ENCODE measurements at regions not wholly inside any gene's neighbourhood (a gene's known extent, or its start where the extent isn't known, plus 50 kb on each side); places are given as distances from the start of the nearest gene placed in this dataset.
"Not testable (repeated sequence)": the region's sequence is repeated elsewhere in the genome, so short reads cannot be mapped to it uniquely, and the experiment has no call there.

DNA sequence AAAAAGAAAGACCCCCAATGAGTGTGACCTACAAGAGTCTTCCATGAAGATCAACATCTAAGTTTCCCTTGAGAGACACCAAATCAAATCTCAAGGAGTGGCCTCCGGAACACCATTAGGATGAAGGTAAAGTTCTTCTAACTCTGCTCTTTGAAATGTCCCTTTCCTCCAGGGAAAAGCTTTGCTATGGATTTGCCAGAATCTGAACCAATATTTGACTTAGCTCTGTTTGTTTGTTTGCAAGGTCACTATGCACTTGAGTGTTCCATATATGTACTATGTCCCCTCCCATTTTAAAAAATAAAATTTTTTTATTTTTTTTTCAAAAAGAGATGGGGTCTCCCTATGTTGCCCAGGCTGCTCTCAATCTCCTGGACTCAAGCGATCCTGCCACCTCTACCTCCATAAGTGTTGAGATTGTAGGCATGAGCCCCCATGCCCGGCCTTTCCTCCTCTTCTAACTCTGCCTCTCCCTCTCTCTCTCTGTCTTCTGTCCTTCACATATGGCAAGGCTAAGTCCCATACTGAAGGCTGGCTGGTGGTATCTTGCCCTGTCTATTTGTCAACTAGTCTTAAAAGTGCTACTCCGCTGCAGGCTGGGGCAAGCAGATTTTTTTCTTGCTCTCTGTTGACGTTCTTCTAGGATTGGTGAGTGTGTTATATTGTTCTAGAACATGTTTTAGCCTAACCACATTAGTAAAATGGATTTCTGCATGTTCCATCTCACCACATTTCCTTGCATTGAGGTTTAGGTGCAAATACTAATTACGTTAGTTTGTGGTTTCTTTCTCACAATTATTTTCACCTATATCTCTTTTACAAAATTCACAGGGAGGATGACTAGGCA, 276.7 kb upstream of the DYNLRB2 start:
- DNase-seq, result peak in 1 of 3 donors; percentile 2
- Mint-ChIP-seq H3K27me3 (ENCODE audit: low read depth in 3 of 3) (peaks cover 4 to 6% (median 6%) of the 10 kb centered on the region in 3 donors), H3K9me3 (peaks cover 0 to 3% (median 0%) of the 10 kb centered on the region in 6 donors), H3K4me1 (peaks cover 3 to 5% of the 10 kb centered on the region in 2 donors), H3K4me3 (no peak overlapping the region), H3K27ac (no peak overlapping the region), H3K36me3 (no peaks in the 10 kb centered on the region)

DNA sequence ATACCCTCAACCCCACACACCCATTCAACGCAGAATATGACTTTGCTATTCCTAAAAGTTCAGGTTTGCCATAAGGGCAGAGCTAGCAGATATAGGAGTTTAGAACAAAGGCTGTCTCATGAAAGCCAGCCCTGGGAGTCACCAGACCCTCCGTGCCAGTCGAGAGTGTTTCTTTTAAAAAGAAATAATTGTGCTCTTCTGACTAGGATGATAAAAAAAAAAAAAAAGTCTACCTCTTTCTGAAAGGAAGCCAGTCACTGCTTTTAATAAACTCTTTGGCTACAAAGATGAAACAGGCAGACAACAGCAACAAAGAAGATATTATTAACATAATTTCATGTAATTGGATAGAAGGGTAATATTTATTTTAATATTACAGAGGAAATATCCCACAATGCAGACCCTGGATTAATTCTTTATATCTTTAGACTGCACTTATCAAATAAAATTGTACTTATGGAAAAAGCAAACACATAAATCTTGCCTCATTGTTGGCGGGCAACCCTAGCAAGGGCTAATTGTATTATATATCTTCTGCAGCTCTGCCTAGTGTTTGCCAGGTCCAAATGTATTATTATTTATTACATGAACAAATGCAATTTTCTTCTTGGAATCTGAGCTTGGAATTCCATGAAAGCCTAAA, 277.5 kb upstream of the DYNLRB2 start:
- no peak for DNase-seq
- Mint-ChIP-seq H3K27ac (no peak overlapping the region), H3K4me1 (peaks cover 3 to 5% of the 10 kb centered on the region in 2 donors)

DNA sequence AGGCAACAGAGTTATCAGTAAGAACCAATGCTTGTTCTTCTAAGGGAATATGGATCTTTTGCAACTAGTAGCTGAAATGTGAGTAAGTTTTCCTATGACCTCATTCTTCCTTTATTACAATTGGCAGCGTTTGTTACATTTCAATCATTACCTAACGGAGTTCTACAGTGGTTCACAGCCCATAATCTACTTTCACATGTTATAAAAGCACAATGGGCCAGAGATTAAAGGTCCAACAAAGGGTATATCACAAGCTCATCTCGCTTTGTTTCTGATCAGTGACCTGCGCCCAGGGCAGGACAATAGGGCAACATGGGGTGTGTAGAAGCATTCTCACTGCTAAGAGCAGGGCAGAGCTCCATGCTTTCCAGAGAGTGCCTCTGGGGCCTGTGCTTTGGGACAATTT, 279.9 kb upstream of the DYNLRB2 start:
- peaks cover 2 to 6% (median 5%) of the 10 kb centered on the region in 3 donors for H3K27me3 Mint-ChIP-seq (ENCODE audit: low read depth in 3 of 3)
- H3K4me3 Mint-ChIP-seq, result no peak overlapping the region
- DNase-seq, result no peak
- H3K4me1 Mint-ChIP-seq, result peaks cover 3 to 5% of the 10 kb centered on the region in 2 donors
- no peak overlapping the region for H3K27ac Mint-ChIP-seq
- H3K9me3 Mint-ChIP-seq, result peaks cover 0 to 4% (median 0%) of the 10 kb centered on the region in 6 donors
- no peaks in the 10 kb centered on the region for H3K36me3 Mint-ChIP-seq

More for the DNA sequence above, 277.5 kb upstream of the DYNLRB2 start:
- H3K4me3 Mint-ChIP-seq, result no peak overlapping the region
- H3K9me3 Mint-ChIP-seq, result peaks cover 0 to 3% (median 0%) of the 10 kb centered on the region in 6 donors
- peaks cover 4 to 6% (median 6%) of the 10 kb centered on the region in 3 donors for H3K27me3 Mint-ChIP-seq (ENCODE audit: low read depth in 3 of 3)
- H3K36me3 Mint-ChIP-seq, result no peaks in the 10 kb centered on the region

DNA sequence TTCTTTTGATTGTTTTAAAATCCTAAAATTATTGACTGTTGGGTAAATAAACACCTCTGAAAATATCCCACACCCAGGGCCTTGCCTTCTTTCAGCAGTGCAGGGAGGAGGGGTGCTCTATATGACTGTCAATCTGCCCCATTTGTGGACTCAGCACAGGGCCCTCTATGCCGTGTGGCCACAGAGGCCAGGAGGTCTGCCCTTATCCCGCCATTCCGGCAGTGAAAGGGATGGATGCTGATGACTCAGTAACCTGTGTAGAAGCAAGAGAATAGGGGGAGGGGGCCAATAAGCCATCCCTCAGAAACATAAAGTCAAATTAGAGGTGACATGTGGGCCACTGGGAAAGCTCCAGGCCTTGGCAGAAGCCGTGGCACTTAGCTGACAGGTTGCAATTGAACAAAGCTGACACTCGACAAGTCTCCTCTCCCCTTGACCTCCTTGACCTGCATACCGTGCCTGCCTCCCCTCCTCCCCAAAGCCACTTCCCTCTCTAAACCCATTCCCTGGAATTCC, 281.4 kb upstream of the DYNLRB2 start:
- peaks cover 2 to 4% of the 10 kb centered on the region in 2 donors for H3K4me1 Mint-ChIP-seq
- H3K36me3 Mint-ChIP-seq, result no peaks in the 10 kb centered on the region
- H3K27me3 Mint-ChIP-seq (ENCODE audit: low read depth in 3 of 3), result peaks cover 3 to 6% (median 5%) of the 10 kb centered on the region in 3 donors
- H3K4me3 Mint-ChIP-seq, result no peak overlapping the region
- no peak overlapping the region for H3K27ac Mint-ChIP-seq
- no peak for DNase-seq
- H3K9me3 Mint-ChIP-seq, result peaks cover 0 to 4% (median 0%) of the 10 kb centered on the region in 6 donors

DNA sequence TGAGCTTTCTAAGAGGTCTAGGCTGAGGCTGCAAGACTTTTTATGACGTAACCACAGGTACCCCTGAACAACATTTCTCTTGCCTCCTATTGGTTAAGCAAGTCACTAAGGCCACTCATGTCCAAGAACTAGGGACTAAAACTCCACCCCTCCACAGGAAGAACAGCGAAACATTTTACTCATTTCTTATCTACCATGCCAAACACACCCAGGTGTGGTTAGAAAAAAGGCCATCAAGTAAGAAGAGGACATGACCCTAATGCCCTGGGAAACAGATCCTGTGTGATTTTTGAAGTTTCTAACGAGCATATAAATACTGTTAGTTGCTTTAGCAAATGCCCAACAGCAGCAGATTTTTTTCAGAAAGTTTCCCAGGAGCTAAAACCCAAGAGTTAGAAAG, 282.4 kb upstream of the DYNLRB2 start:
- no peaks in the 10 kb centered on the region for H3K36me3 Mint-ChIP-seq
- H3K27ac Mint-ChIP-seq, result no peak overlapping the region
- DNase-seq, result no peak
- H3K27me3 Mint-ChIP-seq (ENCODE audit: low read depth in 3 of 3), result peaks cover 2 to 6% (median 3%) of the 10 kb centered on the region in 3 donors
- H3K9me3 Mint-ChIP-seq, result peaks cover 0 to 4% (median 0%) of the 10 kb centered on the region in 6 donors
- no peaks in the 10 kb centered on the region for H3K4me1 Mint-ChIP-seq
- no peak overlapping the region for H3K4me3 Mint-ChIP-seq

DNA sequence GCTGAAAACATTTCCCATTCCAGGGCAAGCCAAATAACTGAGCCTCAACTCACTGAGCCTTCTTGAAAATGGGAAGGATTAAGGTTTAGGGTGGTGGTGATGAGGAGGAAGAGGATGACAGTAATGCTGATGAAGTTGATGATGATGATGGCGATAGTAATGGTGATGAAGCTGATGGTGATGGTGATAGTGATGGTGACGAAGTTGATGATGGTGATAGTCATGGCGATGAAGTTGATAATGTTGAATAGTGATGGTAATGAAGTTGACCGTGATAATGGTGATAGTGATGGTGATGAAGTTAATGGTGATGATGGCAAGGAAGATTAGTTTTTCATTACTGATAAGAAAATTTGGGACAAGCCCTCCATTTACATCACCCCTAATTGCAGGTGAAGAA, 285.8 kb upstream of the DYNLRB2 start:
- peaks cover 0 to 3% (median 0%) of the 10 kb centered on the region in 6 donors for H3K9me3 Mint-ChIP-seq
- H3K4me1 Mint-ChIP-seq, result no peaks in the 10 kb centered on the region
- no peak for DNase-seq

DNA sequence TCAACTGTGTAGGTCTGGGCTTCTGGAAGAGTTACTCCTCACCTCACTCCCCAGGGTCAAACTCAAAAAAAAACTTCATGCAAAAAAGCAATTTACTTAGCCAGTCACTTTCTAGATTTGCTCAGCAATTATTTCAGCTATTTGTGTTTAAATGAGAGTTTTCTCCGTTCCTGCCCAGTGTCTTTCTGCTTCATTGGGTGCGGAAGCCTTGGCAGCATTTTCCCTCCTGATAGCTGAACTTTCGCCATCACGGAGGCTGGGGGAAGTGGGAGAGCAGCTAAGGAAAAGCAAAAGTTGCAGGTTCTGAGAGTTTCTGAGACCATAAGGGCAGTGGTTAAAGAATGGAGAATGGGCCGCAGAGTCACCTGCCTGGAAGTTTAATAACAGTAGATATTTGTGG, 287.1 kb upstream of the DYNLRB2 start:
- no peaks in the 10 kb centered on the region for H3K4me1 Mint-ChIP-seq
- H3K9me3 Mint-ChIP-seq, result peaks cover 0 to 3% (median 0%) of the 10 kb centered on the region in 6 donors
- H3K36me3 Mint-ChIP-seq, result no peaks in the 10 kb centered on the region
- no peak overlapping the region for H3K27ac Mint-ChIP-seq
- no peak overlapping the region for H3K4me3 Mint-ChIP-seq
- H3K27me3 Mint-ChIP-seq (ENCODE audit: low read depth in 3 of 3), result peaks cover 0 to 7% (median 3%) of the 10 kb centered on the region in 3 donors
- no peak for DNase-seq

More for the DNA sequence above, 285.8 kb upstream of the DYNLRB2 start:
- H3K4me3 Mint-ChIP-seq, result no peak overlapping the region
- peaks cover 0 to 3% (median 2%) of the 10 kb centered on the region in 3 donors for H3K27me3 Mint-ChIP-seq (ENCODE audit: low read depth in 3 of 3)
- no peak overlapping the region for H3K27ac Mint-ChIP-seq
- no peaks in the 10 kb centered on the region for H3K36me3 Mint-ChIP-seq

DNA sequence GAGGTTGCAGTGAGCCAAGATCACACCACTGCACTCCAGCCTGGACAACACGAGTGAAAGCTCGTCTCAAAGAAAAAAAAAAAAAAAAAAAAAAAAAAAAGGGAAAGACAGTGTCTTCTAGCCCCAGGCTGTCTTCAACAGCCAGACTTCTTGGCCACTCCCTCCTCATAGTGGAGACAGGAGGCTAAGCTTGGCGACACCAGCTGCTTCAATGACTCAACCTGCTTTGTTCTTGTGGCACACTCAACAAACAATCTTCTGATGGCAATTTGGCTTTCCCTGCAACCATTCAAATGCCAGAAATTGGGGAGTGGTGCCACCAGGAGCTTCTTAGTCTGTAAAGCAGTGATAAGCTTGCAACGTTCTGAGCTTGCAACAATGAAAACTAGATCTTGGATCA, 290.4 kb upstream of the DYNLRB2 start:
- Mint-ChIP-seq H3K4me1 (no peaks in the 10 kb centered on the region), H3K9me3 (no peaks in the 10 kb centered on the region), H3K27me3 (ENCODE audit: low read depth in 3 of 3) (peaks cover 0 to 5% (median 3%) of the 10 kb centered on the region in 3 donors), H3K4me3 (no peak overlapping the region), H3K27ac (no peak overlapping the region), H3K36me3 (no peaks in the 10 kb centered on the region)
- no peak for DNase-seq

DNA sequence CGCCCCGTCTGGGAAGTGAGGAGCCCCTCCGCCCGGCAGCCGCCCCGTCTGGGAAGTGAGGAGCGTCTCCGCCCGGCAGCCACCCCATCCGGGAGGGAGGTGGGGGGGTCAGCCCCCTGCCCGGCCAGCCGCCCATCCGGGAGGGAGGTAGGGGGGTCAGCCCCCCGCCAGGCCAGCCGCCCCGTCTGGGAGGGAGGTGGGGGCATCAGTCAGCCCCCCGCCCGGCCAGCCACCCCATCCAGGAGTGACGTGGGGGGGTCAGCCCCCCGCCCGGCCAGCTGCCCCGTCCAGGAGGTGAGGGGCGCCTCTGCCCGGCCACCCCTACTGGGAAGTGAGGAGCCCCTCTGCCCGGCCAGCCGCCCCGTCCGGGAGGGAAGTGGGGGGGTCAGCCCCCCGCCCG, 297.5 kb upstream of the DYNLRB2 start:
- not testable (repeated sequence) for H3K27me3 Mint-ChIP-seq (ENCODE audit: low read depth in 3 of 3); H3K4me1 Mint-ChIP-seq; H3K36me3 Mint-ChIP-seq; H3K4me3 Mint-ChIP-seq; H3K9me3 Mint-ChIP-seq; DNase-seq; H3K27ac Mint-ChIP-seq

DNA sequence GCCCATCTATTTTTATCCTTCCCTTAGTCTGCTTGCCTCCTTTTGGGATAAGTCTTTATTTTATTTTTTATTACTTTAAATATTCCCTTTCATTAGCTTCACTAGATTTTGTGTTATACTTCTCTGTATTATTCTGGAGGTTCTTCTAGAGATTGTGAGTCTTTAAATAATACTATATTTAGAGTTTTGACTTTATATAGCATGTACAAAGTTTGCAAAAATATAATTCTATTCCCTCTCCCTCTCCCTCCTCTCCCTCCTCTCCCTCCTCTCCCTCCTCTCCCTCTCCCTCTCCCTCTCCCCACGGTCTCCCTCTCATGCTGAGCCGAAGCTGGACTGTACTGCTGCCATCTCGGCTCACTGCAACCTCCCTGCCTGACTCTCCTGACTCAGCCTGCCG, 298.5 kb upstream of the DYNLRB2 start:
- not testable (repeated sequence) for H3K36me3 Mint-ChIP-seq; H3K27ac Mint-ChIP-seq; H3K9me3 Mint-ChIP-seq; H3K4me1 Mint-ChIP-seq; DNase-seq; H3K4me3 Mint-ChIP-seq; H3K27me3 Mint-ChIP-seq (ENCODE audit: low read depth in 3 of 3)

DNA sequence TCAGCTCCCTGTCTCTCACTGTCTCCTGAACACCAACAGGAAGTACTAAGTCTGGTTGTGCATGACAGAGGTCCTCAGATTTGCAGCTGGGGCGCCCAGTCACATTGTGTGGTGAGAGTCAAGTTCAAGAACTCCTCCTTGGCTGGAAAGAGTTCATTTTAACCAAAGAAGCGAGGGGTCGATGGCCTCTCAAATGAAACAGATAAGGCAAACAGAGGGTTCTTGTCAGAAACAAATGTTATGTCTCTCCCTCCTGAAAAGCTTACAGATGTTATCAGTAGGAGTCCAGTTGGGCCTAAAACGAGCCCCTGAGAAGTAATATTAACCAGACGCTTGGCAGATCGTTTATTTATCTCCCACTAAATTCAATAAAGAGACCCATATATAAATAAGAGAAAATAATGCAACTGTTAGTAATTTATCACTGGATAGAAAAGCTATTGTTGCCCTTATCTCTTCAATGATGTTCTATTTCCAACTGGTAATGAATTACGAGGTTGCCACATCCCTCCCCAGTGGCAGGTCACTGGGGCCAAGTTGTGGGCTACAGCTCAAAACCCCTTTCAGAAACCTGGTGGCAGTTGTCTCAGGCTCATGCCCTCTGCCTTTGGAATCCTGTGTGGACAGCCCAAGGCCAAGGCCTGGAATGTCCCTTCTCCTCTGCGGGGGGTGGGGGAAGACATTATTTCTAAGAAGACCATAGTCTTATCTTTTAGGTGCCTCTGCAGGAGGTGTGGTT, 307.5 kb upstream of the DYNLRB2 start:
- Mint-ChIP-seq H3K27ac (no peak overlapping the region), H3K4me3 (no peak overlapping the region), H3K9me3 (no peaks in the 10 kb centered on the region), H3K4me1 (no peaks in the 10 kb centered on the region), H3K27me3 (ENCODE audit: low read depth in 3 of 3) (no peaks in the 10 kb centered on the region), H3K36me3 (no peaks in the 10 kb centered on the region)
- no peak for DNase-seq

DNA sequence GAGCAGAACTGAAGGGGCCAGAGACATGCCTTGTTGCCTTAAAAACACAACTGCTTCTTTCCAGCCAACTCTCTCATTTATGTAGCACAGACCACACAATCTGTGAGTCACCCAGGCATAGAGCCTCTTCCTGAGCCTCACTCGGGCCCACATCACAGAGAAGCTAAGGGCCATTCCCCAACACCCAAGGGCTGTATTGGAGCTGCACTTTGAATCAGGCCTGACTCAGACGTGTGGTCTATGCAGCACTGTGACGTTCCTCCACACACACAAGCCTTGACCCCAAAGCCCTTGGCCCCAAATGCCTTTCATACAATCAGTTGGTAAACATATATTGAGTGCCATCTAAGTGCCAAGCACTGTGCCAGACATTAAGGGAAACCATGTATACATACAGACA, 308.9 kb upstream of the DYNLRB2 start:
- H3K27ac Mint-ChIP-seq, result no peak overlapping the region
- H3K4me3 Mint-ChIP-seq, result no peak overlapping the region
- no peaks in the 10 kb centered on the region for H3K36me3 Mint-ChIP-seq
- H3K9me3 Mint-ChIP-seq, result no peaks in the 10 kb centered on the region
- DNase-seq, result no peak
- H3K27me3 Mint-ChIP-seq (ENCODE audit: low read depth in 3 of 3), result no peaks in the 10 kb centered on the region
- no peaks in the 10 kb centered on the region for H3K4me1 Mint-ChIP-seq

DNA sequence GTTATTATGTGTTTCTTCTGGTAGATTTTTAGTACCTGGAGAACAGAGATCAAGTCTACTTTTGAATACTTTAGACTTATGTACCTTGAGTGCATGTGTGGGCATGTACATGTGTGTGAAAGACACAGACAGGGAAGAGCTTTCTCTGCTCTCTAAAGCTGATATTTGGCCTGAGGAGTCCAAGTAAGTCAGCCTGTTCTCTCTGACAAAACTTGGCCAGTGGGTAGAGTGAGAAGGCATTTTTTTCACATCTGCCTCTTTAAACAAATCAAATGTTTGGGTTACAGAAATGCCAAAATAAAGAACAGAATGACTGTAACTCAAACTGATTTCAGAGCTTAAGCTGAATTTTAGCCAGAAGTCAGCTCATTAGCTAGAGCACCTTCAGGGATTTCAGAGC, 309.7 kb upstream of the DYNLRB2 start:
- Mint-ChIP-seq H3K4me3 (no peak overlapping the region), H3K27ac (no peak overlapping the region), H3K36me3 (no peaks in the 10 kb centered on the region), H3K9me3 (no peaks in the 10 kb centered on the region), H3K27me3 (ENCODE audit: low read depth in 3 of 3) (no peaks in the 10 kb centered on the region), H3K4me1 (no peaks in the 10 kb centered on the region)
- no peak for DNase-seq
